AG10803 (cell line): ENCODE measurements at regions not wholly inside any gene's neighbourhood (a gene's known extent, or its start where the extent isn't known, plus 50 kb on each side); places are given as distances from the start of the nearest gene placed in this dataset.
"Not testable (repeated sequence)": the region's sequence is repeated elsewhere in the genome, so short reads cannot be mapped to it uniquely, and the experiment has no call there.

Experiments
- DNase-seq: peaks from one replicate; pipeline ENCODE4 v3.0.0; 2010; ENCODE audit warnings: low read depth
- H3K4me3 ChIP-seq: 2 replicates; pipeline ENCODE4 v1.5.1; 2011; ENCODE audit warnings: mild to moderate bottlenecking, low read length, control low read depth
- CTCF ChIP-seq: conservative IDR thresholded peaks from 2 replicates; pipeline ENCODE4 v1.5.1; 2011; ENCODE audit warnings: mild to moderate bottlenecking, low read length, control low read depth, inconsistent platforms

- DNase-seq: no peak
- TF ChIP-seq CTCF: no peak
- H3K4me3 ChIP-seq: no peak overlapping the region
These were observed 580.0 kb downstream of the SUCLG1 start for GRCh38 chr2:83879127-83879526.

GRCh38 chr2:83877261-83877660 is 581.8 kb downstream of the SUCLG1 start:
- DNase-seq, H3K4me3 ChIP-seq: not testable (repeated sequence)

- DNase-seq: no peak
- no peak overlapping the region for H3K4me3 ChIP-seq
- TF ChIP-seq CTCF: no peak
These were observed 584.2 kb downstream of the SUCLG1 start for GRCh38 chr2:83874712-83875430.

- no peak for DNase-seq
- no peak overlapping the region for H3K4me3 ChIP-seq
- no peak for TF ChIP-seq CTCF
These were observed 585.0 kb downstream of the SUCLG1 start for GRCh38 chr2:83874066-83874465.

GRCh38 chr2:83873110-83873509 is 586.0 kb downstream of the SUCLG1 start:
- TF ChIP-seq CTCF: no peak
- H3K4me3 ChIP-seq: no peak overlapping the region

GRCh38 chr2:83866211-83866610 is 592.9 kb downstream of the SUCLG1 start:
- no peak for TF ChIP-seq CTCF
- DNase-seq: no peak
- H3K4me3 ChIP-seq: no peak overlapping the region

More at GRCh38 chr2:83873110-83873509, 586.0 kb downstream of the SUCLG1 start:
- no peak for DNase-seq

GRCh38 chr2:83862600-83862999 is 596.5 kb downstream of the SUCLG1 start:
- no peak overlapping the region for H3K4me3 ChIP-seq
- DNase-seq: no peak
- TF ChIP-seq CTCF: no peak
